ENCODE measurements at regions not wholly inside any gene's neighbourhood (a gene's known extent, or its start where the extent isn't known, plus 50 kb on each side); places are given as distances from the start of the nearest gene placed in this dataset.

GRCh38 chr14:34213332-34213731 lies 248.7 kb downstream of the SPTSSA start:
- TF ChIP-seq POLR2A (IDR thresholded peaks at IDR 0.05; ENCODE audit: borderline replicate concordance, extremely low read depth, insufficient read depth, insufficient read length): no peak
- TF ChIP-seq, protein P1, sequence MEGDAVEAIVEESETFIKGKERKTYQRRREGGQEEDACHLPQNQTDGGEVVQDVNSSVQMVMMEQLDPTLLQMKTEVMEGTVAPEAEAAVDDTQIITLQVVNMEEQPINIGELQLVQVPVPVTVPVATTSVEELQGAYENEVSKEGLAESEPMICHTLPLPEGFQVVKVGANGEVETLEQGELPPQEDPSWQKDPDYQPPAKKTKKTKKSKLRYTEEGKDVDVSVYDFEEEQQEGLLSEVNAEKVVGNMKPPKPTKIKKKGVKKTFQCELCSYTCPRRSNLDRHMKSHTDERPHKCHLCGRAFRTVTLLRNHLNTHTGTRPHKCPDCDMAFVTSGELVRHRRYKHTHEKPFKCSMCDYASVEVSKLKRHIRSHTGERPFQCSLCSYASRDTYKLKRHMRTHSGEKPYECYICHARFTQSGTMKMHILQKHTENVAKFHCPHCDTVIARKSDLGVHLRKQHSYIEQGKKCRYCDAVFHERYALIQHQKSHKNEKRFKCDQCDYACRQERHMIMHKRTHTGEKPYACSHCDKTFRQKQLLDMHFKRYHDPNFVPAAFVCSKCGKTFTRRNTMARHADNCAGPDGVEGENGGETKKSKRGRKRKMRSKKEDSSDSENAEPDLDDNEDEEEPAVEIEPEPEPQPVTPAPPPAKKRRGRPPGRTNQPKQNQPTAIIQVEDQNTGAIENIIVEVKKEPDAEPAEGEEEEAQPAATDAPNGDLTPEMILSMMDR (IDR thresholded peaks at IDR 0.05 in 2 of 3, conservative IDR thresholded peaks at IDR 0.05 in 1 of 3; ENCODE audit: borderline replicate concordance in 1 of 3, insufficient read depth in 1 of 3, low read depth in 2 of 3, low read length in 2 of 3): no peak
- no peak for TF ChIP-seq SIN3A (IDR thresholded peaks at IDR 0.05; ENCODE audit: low read depth)

Measured in HCT116 (cell line).